CD4-positive, alpha-beta memory T cell (primary cell): ENCODE measurements at regions not wholly inside any gene's neighbourhood (a gene's known extent, or its start where the extent isn't known, plus 50 kb on each side); places are given as distances from the start of the nearest gene placed in this dataset.

ENCODE experiments used
- CTCF ChIA-PET: fragments of 350-600 bp; sonication (Branson Sonifier 250); formaldehyde crosslinking; loops from one replicate; lab custom pipeline; 2021; ENCODE audit warnings: inconsistent platforms; ENCODE audit not compliant: partially characterized antibody; lab: Charles Lee
- POLR2A ChIA-PET: fragments of 350-600 bp; sonication (Branson Sonifier 250); formaldehyde crosslinking; loops from one replicate; lab custom pipeline; 2021; ENCODE audit not compliant: partially characterized antibody; lab: Charles Lee
- DNase-seq, 5 donors: peaks; one replicate each; pipeline versions ENCODE4 v3.0.0 to v3.0.0-alpha.2; 2020 to 2022; ENCODE audit warnings: mixed read lengths in 1 of 5
- H3K27ac ChIP-seq: one replicate; pipeline ENCODE4 v1.7.0; 2013; ENCODE audit warnings: low read depth, low read length
- H3K27me3 ChIP-seq: 2 replicates; pipeline ENCODE4 v1.7.0; 2013; ENCODE audit warnings: mild to moderate bottlenecking, low read length, moderate library complexity; ENCODE audit not compliant: insufficient read depth
- H3K36me3 ChIP-seq: 2 replicates; pipeline ENCODE4 v1.7.0; 2013; ENCODE audit warnings: mild to moderate bottlenecking, low read length, moderate library complexity; ENCODE audit not compliant: insufficient read depth
- H3K4me1 ChIP-seq: 2 replicates; pipeline ENCODE4 v1.7.0; 2013; ENCODE audit warnings: mild to moderate bottlenecking, low read length, moderate library complexity; ENCODE audit not compliant: insufficient read depth
- H3K4me3 ChIP-seq, 2 donors: one replicate each; pipeline ENCODE4 v1.7.0; 2013; ENCODE audit warnings: low read length in 2 of 2, mild to moderate bottlenecking in 1 of 2
- H3K9me3 ChIP-seq, 2 donors: one replicate each; pipeline ENCODE4 v1.7.0; 2013; ENCODE audit warnings: low read length in 2 of 2, control low read depth in 1 of 2; ENCODE audit not compliant: control insufficient read depth in 1 of 2
- H3K27ac Mint-ChIP-seq, 7 donors: one replicate each; pipeline ENCODE4 v1.8.0; 2020 to 2021; ENCODE audit warnings: mixed read lengths in 7 of 7, mild to moderate bottlenecking in 6 of 7, inconsistent platforms in 3 of 7, moderate library complexity in 3 of 7
- H3K27me3 Mint-ChIP-seq, 2 donors: one replicate each; pipeline ENCODE4 v1.8.0; 2020 to 2021; ENCODE audit warnings: mixed read lengths in 2 of 2
- H3K36me3 Mint-ChIP-seq, 2 donors: one replicate each; pipeline ENCODE4 v1.8.0; 2020 to 2021; ENCODE audit warnings: mixed read lengths in 2 of 2, inconsistent platforms in 1 of 2, mild to moderate bottlenecking in 1 of 2
- H3K4me1 Mint-ChIP-seq, 4 donors: one replicate each; pipeline ENCODE4 v1.8.0; 2020 to 2021; ENCODE audit warnings: mixed read lengths in 4 of 4, mild to moderate bottlenecking in 1 of 4
- H3K4me3 Mint-ChIP-seq, 8 donors: one replicate each; pipeline ENCODE4 v1.8.0; 2020 to 2021; ENCODE audit warnings: mixed read lengths in 8 of 8, mild to moderate bottlenecking in 7 of 8, moderate library complexity in 6 of 8, inconsistent platforms in 3 of 8
- H3K9me3 Mint-ChIP-seq, 8 donors: one replicate each; pipeline ENCODE4 v1.8.0; 2020 to 2021; ENCODE audit warnings: mixed read lengths in 8 of 8, mild to moderate bottlenecking in 5 of 8, inconsistent platforms in 3 of 8, moderate library complexity in 1 of 8
- intact Hi-C: fragments of 100-400 bp; cut with micrococcal nuclease; formaldehyde crosslinking; loops from one replicate; pipeline ENCODE4 v1.15.1; 2023

DNA sequence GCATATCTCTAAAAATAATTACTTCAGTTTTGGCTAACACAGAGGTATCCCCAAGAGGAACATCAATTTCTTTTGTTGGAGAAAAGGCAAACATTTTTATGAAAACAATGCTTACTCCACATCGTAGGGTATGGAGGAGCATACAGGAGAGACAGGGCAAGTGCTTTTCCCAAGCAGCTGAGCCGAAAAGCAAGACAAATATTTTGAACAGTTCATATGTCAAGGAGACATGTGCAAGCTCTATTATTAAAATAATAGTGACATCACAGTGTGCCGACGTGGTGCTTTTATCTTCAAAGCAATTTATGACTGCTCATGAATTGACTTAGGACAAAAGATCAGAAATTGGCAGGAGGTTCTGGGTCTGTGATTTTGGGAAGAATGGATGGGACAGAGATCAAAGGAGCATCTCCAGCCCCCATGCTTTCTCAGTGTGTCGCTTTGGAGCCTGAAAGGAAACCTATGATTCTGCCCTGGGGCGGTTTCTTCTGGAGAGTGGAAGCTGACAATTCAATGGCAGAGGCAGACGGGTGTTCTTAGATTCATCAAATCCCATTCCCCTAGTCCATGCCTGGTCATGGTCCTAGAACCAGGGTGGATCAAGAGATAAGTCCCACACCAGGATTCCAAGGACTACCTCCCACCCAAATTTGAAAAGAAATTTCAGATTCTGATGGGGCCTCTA is 97.1 kb downstream of the JCAD start:
- H3K4me3 ChIP-seq = no peak overlapping the region
- DNase-seq = no peak
- CTCF ChIA-PET = no interaction called here
- H3K4me1 Mint-ChIP-seq = no peaks in the 10 kb centered on the region
- no peaks in the 10 kb centered on the region for H3K4me1 ChIP-seq
- no peaks in the 10 kb centered on the region for H3K36me3 ChIP-seq
- no peak overlapping the region for H3K4me3 Mint-ChIP-seq
- intact Hi-C loops = no loop called here
- peaks cover 4 to 7% of the 10 kb centered on the region in 2 donors for H3K27me3 Mint-ChIP-seq
- no peak overlapping the region for H3K27ac ChIP-seq
- no peaks in the 10 kb centered on the region for H3K9me3 ChIP-seq
- H3K36me3 Mint-ChIP-seq = no peaks in the 10 kb centered on the region
- POLR2A ChIA-PET = no interaction called here
- no peak overlapping the region for H3K27ac Mint-ChIP-seq
- H3K27me3 ChIP-seq = no peaks in the 10 kb centered on the region
- no peaks in the 10 kb centered on the region for H3K9me3 Mint-ChIP-seq

DNA sequence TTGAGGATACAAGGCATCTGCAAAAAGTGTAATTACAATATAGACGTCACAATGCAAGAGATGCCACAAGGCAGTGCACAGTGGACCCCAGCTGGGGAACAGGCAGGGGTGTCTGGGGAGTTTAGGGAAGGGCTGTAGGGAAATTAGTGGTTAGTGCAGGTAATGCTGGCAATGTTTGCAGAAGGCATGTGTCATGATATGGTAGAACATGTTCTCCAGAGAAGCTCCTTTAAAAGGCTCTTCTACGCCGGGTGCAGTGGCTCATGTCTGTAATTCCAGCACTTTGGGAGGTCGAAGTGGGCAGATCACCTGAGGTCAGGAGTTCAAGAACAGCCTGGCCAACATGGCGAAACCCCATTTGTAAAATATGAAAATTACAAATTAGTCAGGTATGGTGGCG is 98.0 kb downstream of the JCAD start:
- POLR2A ChIA-PET = no interaction called here

DNA sequence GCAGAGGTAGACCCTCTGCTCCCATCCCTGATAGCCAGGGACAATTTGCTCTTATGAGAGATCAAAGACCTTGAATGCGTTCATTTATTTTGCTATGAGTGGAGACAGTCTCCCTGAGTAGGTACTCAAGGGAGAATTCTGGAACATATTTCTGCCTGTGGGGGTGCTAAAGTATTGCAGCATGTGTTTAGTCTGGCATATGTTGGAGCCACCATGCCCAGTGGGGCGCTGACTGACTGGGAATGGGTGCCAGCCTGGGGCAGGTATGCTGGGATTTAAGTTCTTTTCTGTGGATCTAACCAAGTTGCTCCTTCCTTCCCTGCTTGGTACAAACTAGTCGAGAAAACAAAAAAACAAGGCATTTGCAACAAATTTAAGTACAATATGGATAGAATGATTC is 99.1 kb downstream of the JCAD start:
- ChIA-PET POLR2A (no interaction called here), CTCF (no interaction called here)
- H3K36me3 Mint-ChIP-seq = no peaks in the 10 kb centered on the region
- H3K27me3 ChIP-seq = no peaks in the 10 kb centered on the region
- H3K4me1 Mint-ChIP-seq = no peaks in the 10 kb centered on the region
- no peak overlapping the region for H3K27ac ChIP-seq
- peaks cover 0 to 5% (median 4%) of the 10 kb centered on the region in 8 donors for H3K9me3 Mint-ChIP-seq
- H3K4me1 ChIP-seq = no peaks in the 10 kb centered on the region
- peaks cover 4 to 8% of the 10 kb centered on the region in 2 donors for H3K27me3 Mint-ChIP-seq
- H3K4me3 Mint-ChIP-seq = no peak overlapping the region
- no peak overlapping the region for H3K4me3 ChIP-seq
- no peak for DNase-seq
- intact Hi-C loops = no loop called here
- H3K36me3 ChIP-seq = no peaks in the 10 kb centered on the region
- no peak overlapping the region for H3K27ac Mint-ChIP-seq
- no peaks in the 10 kb centered on the region for H3K9me3 ChIP-seq

More for the DNA sequence above, 98.0 kb downstream of the JCAD start:
- no peaks in the 10 kb centered on the region for H3K4me1 Mint-ChIP-seq
- H3K36me3 Mint-ChIP-seq = no peaks in the 10 kb centered on the region
- no peak for DNase-seq
- H3K4me3 Mint-ChIP-seq = no peak overlapping the region
- Histone ChIP-seq H3K4me3 (no peak overlapping the region), H3K27me3 (no peaks in the 10 kb centered on the region), H3K27ac (no peak overlapping the region), H3K36me3 (no peaks in the 10 kb centered on the region), H3K9me3 (no peaks in the 10 kb centered on the region), H3K4me1 (no peaks in the 10 kb centered on the region)
- peaks cover 4 to 7% of the 10 kb centered on the region in 2 donors for H3K27me3 Mint-ChIP-seq
- CTCF ChIA-PET = no interaction called here
- H3K27ac Mint-ChIP-seq = no peak overlapping the region
- peaks cover 0 to 5% (median 3%) of the 10 kb centered on the region in 8 donors for H3K9me3 Mint-ChIP-seq
- intact Hi-C loops = no loop called here

DNA sequence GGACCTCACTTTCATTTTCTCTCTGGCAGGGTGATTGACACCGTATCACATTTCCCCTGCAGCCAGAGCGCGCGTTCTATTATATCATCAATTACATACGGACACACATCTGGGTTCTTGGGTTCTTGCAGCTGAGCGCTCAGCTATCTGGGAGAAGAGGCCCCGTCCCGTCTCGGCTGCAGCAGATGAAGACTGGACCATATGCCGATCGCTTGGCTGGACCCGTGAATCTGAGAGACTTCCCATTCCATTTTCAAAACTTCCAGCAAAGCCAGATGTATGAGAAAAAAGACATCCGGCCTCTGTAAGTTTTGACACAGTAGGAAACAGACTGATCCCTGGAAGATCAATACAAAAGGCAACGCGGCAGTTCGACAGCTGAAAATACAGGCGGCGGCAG is 99.8 kb downstream of the JCAD start:
- peaks cover 0 to 5% (median 4%) of the 10 kb centered on the region in 8 donors for H3K9me3 Mint-ChIP-seq
- POLR2A ChIA-PET = no interaction called here
- H3K36me3 Mint-ChIP-seq = no peaks in the 10 kb centered on the region
- no peaks in the 10 kb centered on the region for H3K36me3 ChIP-seq
- no peak overlapping the region for H3K4me3 ChIP-seq
- H3K27ac Mint-ChIP-seq = no peak overlapping the region
- no peaks in the 10 kb centered on the region for H3K9me3 ChIP-seq
- no peak overlapping the region for H3K4me3 Mint-ChIP-seq
- intact Hi-C loops = no loop called here
- no peaks in the 10 kb centered on the region for H3K4me1 Mint-ChIP-seq
- no peaks in the 10 kb centered on the region for H3K4me1 ChIP-seq
- DNase-seq = no peak
- H3K27me3 Mint-ChIP-seq = peaks cover 4 to 8% of the 10 kb centered on the region in 2 donors
- H3K27ac ChIP-seq = no peak overlapping the region
- H3K27me3 ChIP-seq = no peaks in the 10 kb centered on the region
- CTCF ChIA-PET = no interaction called here

- Mint-ChIP-seq H3K4me1 (no peaks in the 10 kb centered on the region), H3K4me3 (no peak overlapping the region), H3K9me3 (peaks cover 0 to 5% (median 4%) of the 10 kb centered on the region in 8 donors), H3K36me3 (no peaks in the 10 kb centered on the region), H3K27me3 (peaks cover 2 to 8% of the 10 kb centered on the region in 2 donors), H3K27ac (no peak overlapping the region)
- Histone ChIP-seq H3K9me3 (no peaks in the 10 kb centered on the region), H3K4me3 (no peak overlapping the region), H3K4me1 (no peaks in the 10 kb centered on the region), H3K36me3 (no peaks in the 10 kb centered on the region), H3K27ac (no peak overlapping the region), H3K27me3 (no peaks in the 10 kb centered on the region)
- ChIA-PET POLR2A (no interaction called here), CTCF (no interaction called here)
- DNase-seq = no peak
- intact Hi-C loops = no loop called here
Measured at GRCh38 chr10:29958440-29958839, 100.9 kb downstream of the JCAD start.

GRCh38 chr10:29957907-29958331 is 101.5 kb downstream of the JCAD start:
- Histone ChIP-seq H3K27ac (no peak overlapping the region), H3K9me3 (no peaks in the 10 kb centered on the region), H3K36me3 (no peaks in the 10 kb centered on the region), H3K4me3 (no peak overlapping the region), H3K27me3 (no peaks in the 10 kb centered on the region), H3K4me1 (no peaks in the 10 kb centered on the region)
- ChIA-PET POLR2A (no interaction called here), CTCF (no interaction called here)
- DNase-seq = no peak
- no peaks in the 10 kb centered on the region for H3K4me1 Mint-ChIP-seq
- intact Hi-C loops = no loop called here
- peaks cover 2 to 8% of the 10 kb centered on the region in 2 donors for H3K27me3 Mint-ChIP-seq
- no peak overlapping the region for H3K4me3 Mint-ChIP-seq
- H3K27ac Mint-ChIP-seq = no peak overlapping the region
- H3K36me3 Mint-ChIP-seq = no peaks in the 10 kb centered on the region
- H3K9me3 Mint-ChIP-seq = peaks cover 0 to 5% (median 4%) of the 10 kb centered on the region in 8 donors

DNA sequence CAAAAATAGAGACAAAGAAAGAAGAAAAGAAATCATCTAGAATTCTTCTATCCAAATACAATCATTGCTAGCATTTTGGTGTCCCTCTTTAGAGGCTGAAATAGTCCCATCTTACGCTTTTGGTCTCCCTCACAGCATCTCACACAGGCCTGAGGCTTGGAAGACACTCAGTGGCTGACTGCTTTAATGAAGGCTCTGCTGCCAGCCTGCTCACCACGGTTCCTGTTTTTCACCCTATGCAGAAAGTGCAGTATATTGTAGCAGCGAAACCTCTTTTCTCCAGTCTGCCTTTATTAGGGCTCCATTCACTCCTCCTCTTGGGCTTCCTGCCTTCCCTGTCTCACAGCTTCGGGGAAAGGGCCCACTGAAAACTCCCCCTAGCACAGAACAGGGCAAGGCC is 102.2 kb downstream of the JCAD start:
- H3K4me1 ChIP-seq = no peaks in the 10 kb centered on the region
- H3K36me3 Mint-ChIP-seq = no peaks in the 10 kb centered on the region
- CTCF ChIA-PET = no interaction called here

More for the DNA sequence above, 102.2 kb downstream of the JCAD start:
- Histone ChIP-seq H3K36me3 (no peaks in the 10 kb centered on the region), H3K4me3 (no peak overlapping the region), H3K27me3 (no peaks in the 10 kb centered on the region), H3K9me3 (no peaks in the 10 kb centered on the region), H3K27ac (no peak overlapping the region)
- H3K27me3 Mint-ChIP-seq = peaks cover 5 to 8% of the 10 kb centered on the region in 2 donors
- no peak overlapping the region for H3K4me3 Mint-ChIP-seq
- no peak overlapping the region for H3K27ac Mint-ChIP-seq
- POLR2A ChIA-PET = no interaction called here
- H3K9me3 Mint-ChIP-seq = peaks cover 0 to 5% (median 4%) of the 10 kb centered on the region in 8 donors
- no peak for DNase-seq
- H3K4me1 Mint-ChIP-seq = no peaks in the 10 kb centered on the region
- intact Hi-C loops = no loop called here
